Upper lobe of left lung (tissue), 6 donors: ENCODE measurements at regions not wholly inside any gene's neighbourhood (a gene's known extent, or its start where the extent isn't known, plus 50 kb on each side); places are given as distances from the start of the nearest gene placed in this dataset.

Source experiments
- ATAC-seq, 2 donors: fragments of 200-7000 bp; cut with Tn5 transposase; one replicate each; pipeline ENCODE4 v1.9.1; 2022; ENCODE audit warnings: mild to moderate bottlenecking in 2 of 2, moderate library complexity in 2 of 2; ENCODE audit not compliant: low FRiP score in 2 of 2
- DNase-seq, 2 donors: peaks; one replicate each; pipeline ENCODE4 v3.0.0-alpha.2; 2019 to 2020
- H3K27ac ChIP-seq, 4 donors: fragments of 200-600 bp; sonication (generic); one replicate each; pipeline ENCODE4 v1.5.1; 2016 to 2019
- H3K27me3 ChIP-seq, 4 donors: fragments of 200-600 bp; sonication (generic); one replicate each; pipeline ENCODE4 v1.5.1; 2017 to 2019
- H3K36me3 ChIP-seq, 4 donors: fragments of 200-600 bp; sonication (generic); one replicate each; pipeline ENCODE4 v1.5.1; 2016 to 2019
- H3K4me1 ChIP-seq, 4 donors: fragments of 200-600 bp; sonication (generic); one replicate each; pipeline ENCODE4 v1.5.1; 2018 to 2019
- H3K4me3 ChIP-seq, 4 donors: fragments of 200-600 bp; sonication (generic); one replicate each; pipeline ENCODE4 v1.5.1; 2017 to 2019; ENCODE audit warnings: mild to moderate bottlenecking in 2 of 4, moderate library complexity in 1 of 4
- H3K9me3 ChIP-seq, 4 donors: fragments of 200-600 bp; sonication (generic); one replicate each; pipeline ENCODE4 v1.5.1; 2018 to 2019
- CTCF ChIP-seq, 6 experiments: fragments of 450-650 bp in 4 of 6; fragments of 200-600 bp in 2 of 6; sonication (generic) in 2 of 6; IDR thresholded peaks; one replicate each; pipeline ENCODE4 v1.5.1; 2016 to 2019; ENCODE audit warnings: antibody characterized with exemption in 6 of 6
- EP300 ChIP-seq, 4 donors: sonication (generic); formaldehyde crosslinking; IDR thresholded peaks; one replicate each; pipeline ENCODE4 v1.5.1; 2017; ENCODE audit warnings: antibody characterized with exemption in 4 of 4, control low read depth in 2 of 4
- POLR2A ChIP-seq, 4 donors: fragments of 450-650 bp; IDR thresholded peaks; one replicate each; pipeline ENCODE4 v1.5.1; 2016 to 2017; ENCODE audit warnings: antibody characterized with exemption in 4 of 4, mild to moderate bottlenecking in 2 of 4
- POLR2AphosphoS5 ChIP-seq, 2 donors: sonication (generic); formaldehyde crosslinking; IDR thresholded peaks; one replicate each; pipeline ENCODE4 v1.5.1; 2017; ENCODE audit warnings: antibody characterized with exemption in 2 of 2
- WGBS, 2 donors: methylation state at CpG; one replicate each; pipeline ENCODE4 v1.1.5; 2017 to 2018; 5-methylcytosine and 5-hydroxymethylcytosine counted together
- donor health status: DM: no; HTN: no; CAD: no; lungs with moderate emphysema.
- donor health status: DM: no; HTN: yes; CAD: no; lungs with severe emphysema.

- ATAC-seq (no peak), DNase-seq (no peak)
- WGBS, 2 donors, result 83 to 97% methylated on average over 2 of the region's 2 CpGs
- Histone ChIP-seq H3K27me3 (no peaks in the 10 kb centered on the region), H3K4me1 (no peaks in the 10 kb centered on the region), H3K36me3 (no peaks in the 10 kb centered on the region), H3K9me3 (peaks cover 0 to 6% (median 0%) of the 10 kb centered on the region in 4 donors), H3K4me3 (no peak overlapping the region), H3K27ac (no peak overlapping the region)
- TF ChIP-seq POLR2AphosphoS5 (IDR thresholded peaks at IDR 0.05), result no peak
- no peak for TF ChIP-seq POLR2A (IDR thresholded peaks at IDR 0.05)
- TF ChIP-seq EP300 (IDR thresholded peaks at IDR 0.05), result no peak
- TF ChIP-seq CTCF (IDR thresholded peaks at IDR 0.05), result no peak
Measured at GRCh38 chr17:73889439-73889838, 245.2 kb upstream of the SDK2 start.

- Histone ChIP-seq H3K36me3 (no peaks in the 10 kb centered on the region), H3K4me1 (no peaks in the 10 kb centered on the region), H3K9me3 (peaks cover 0 to 6% (median 0%) of the 10 kb centered on the region in 4 donors), H3K4me3 (no peak overlapping the region), H3K27me3 (no peaks in the 10 kb centered on the region), H3K27ac (no peak overlapping the region)
- DNase-seq (no peak), ATAC-seq (no peak)
- WGBS, 2 donors, result 85 to 91% methylated on average over 7 to 8 of the region's 8 CpGs
- TF ChIP-seq POLR2A (IDR thresholded peaks at IDR 0.05) (no peak), CTCF (IDR thresholded peaks at IDR 0.05) (no peak), POLR2AphosphoS5 (IDR thresholded peaks at IDR 0.05) (no peak), EP300 (IDR thresholded peaks at IDR 0.05) (no peak)
Measured at GRCh38 chr17:73890831-73891405, 246.7 kb upstream of the SDK2 start.

- Histone ChIP-seq H3K27me3 (no peaks in the 10 kb centered on the region), H3K27ac (no peak overlapping the region), H3K9me3 (peaks cover 0 to 6% (median 0%) of the 10 kb centered on the region in 4 donors), H3K4me3 (no peak overlapping the region), H3K36me3 (no peaks in the 10 kb centered on the region), H3K4me1 (no peaks in the 10 kb centered on the region)
- TF ChIP-seq POLR2AphosphoS5 (IDR thresholded peaks at IDR 0.05) (no peak), CTCF (IDR thresholded peaks at IDR 0.05) (no peak), POLR2A (IDR thresholded peaks at IDR 0.05) (no peak), EP300 (IDR thresholded peaks at IDR 0.05) (no peak)
- DNase-seq (no peak), ATAC-seq (no peak)
- 68 to 70% methylated on average over 6 of the region's 6 CpGs for WGBS, 2 donors
Measured at GRCh38 chr17:73895157-73895556, 250.9 kb upstream of the SDK2 start.

GRCh38 chr17:73896966-73897365 lies 252.7 kb upstream of the SDK2 start:
- Histone ChIP-seq H3K36me3 (no peaks in the 10 kb centered on the region), H3K4me3 (no peak overlapping the region), H3K27ac (no peak overlapping the region), H3K4me1 (peaks cover 0 to 7% (median 6%) of the 10 kb centered on the region in 4 donors), H3K27me3 (no peaks in the 10 kb centered on the region), H3K9me3 (peaks cover 0 to 6% (median 0%) of the 10 kb centered on the region in 4 donors)
- TF ChIP-seq EP300 (IDR thresholded peaks at IDR 0.05), result no peak
- TF ChIP-seq POLR2AphosphoS5 (IDR thresholded peaks at IDR 0.05), result no peak
- TF ChIP-seq CTCF (IDR thresholded peaks at IDR 0.05), result no peak
- no peak for TF ChIP-seq POLR2A (IDR thresholded peaks at IDR 0.05)
- 74 to 76% methylated on average over 4 of the region's 4 CpGs for WGBS, 2 donors
- DNase-seq, result no peak
- ATAC-seq, result no peak

GRCh38 chr17:73899839-73900238 lies 255.6 kb upstream of the SDK2 start:
- TF ChIP-seq CTCF (IDR thresholded peaks at IDR 0.05) (no peak), POLR2A (IDR thresholded peaks at IDR 0.05) (no peak), EP300 (IDR thresholded peaks at IDR 0.05) (no peak), POLR2AphosphoS5 (IDR thresholded peaks at IDR 0.05) (no peak)
- no peaks in the 10 kb centered on the region for H3K9me3 ChIP-seq
- no peaks in the 10 kb centered on the region for H3K27me3 ChIP-seq
- H3K4me1 ChIP-seq, result peaks cover 0 to 13% (median 10%) of the 10 kb centered on the region in 4 donors
- ATAC-seq, result no peak
- no peaks in the 10 kb centered on the region for H3K36me3 ChIP-seq
- no peak overlapping the region for H3K4me3 ChIP-seq
- H3K27ac ChIP-seq, result no peak overlapping the region
- WGBS, 2 donors, result 95% methylated on average over 8 of the region's 8 CpGs
- no peak for DNase-seq
